NCI-H226 (cell line): ENCODE measurements at regions not wholly inside any gene's neighbourhood (a gene's known extent, or its start where the extent isn't known, plus 50 kb on each side); places are given as distances from the start of the nearest gene placed in this dataset.
A peak's percentile ranks its signal among the peaks of the same experiment; 100 is the strongest.
"Not testable (repeated sequence)": the region's sequence is repeated elsewhere in the genome, so short reads cannot be mapped to it uniquely, and the experiment has no call there.

Experiments
- DNase-seq: peaks from one replicate; pipeline ENCODE4 v3.0.0-alpha.2; 2015

GRCh38 chr7:131656980-131657723, 100.7 kb upstream of the PODXL start:
- DNase-seq = no peak

DNA sequence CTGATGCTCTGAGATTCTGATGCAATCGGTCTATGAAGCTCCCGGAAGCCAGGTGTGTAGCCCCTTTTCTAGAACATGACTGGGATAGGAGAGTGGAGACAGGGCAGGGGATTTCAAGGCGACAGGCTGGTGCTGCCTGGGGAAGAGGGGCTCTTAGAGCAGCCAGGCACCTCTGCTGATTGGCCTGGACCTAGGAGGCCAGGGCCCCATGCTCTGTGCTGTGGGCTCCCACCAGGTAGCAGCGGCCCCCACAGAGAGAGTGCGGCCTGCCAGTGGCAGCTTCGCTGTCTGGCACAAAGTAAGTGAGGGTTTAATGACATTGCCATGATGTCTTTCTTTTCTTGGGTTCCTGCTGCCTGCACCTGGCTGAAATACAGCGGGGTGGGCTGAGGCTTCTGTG, 99.4 kb upstream of the PODXL start:
- no peak for DNase-seq

- no peak for DNase-seq
Observed at GRCh38 chr7:131655447-131655846, 99.0 kb upstream of the PODXL start.

DNA sequence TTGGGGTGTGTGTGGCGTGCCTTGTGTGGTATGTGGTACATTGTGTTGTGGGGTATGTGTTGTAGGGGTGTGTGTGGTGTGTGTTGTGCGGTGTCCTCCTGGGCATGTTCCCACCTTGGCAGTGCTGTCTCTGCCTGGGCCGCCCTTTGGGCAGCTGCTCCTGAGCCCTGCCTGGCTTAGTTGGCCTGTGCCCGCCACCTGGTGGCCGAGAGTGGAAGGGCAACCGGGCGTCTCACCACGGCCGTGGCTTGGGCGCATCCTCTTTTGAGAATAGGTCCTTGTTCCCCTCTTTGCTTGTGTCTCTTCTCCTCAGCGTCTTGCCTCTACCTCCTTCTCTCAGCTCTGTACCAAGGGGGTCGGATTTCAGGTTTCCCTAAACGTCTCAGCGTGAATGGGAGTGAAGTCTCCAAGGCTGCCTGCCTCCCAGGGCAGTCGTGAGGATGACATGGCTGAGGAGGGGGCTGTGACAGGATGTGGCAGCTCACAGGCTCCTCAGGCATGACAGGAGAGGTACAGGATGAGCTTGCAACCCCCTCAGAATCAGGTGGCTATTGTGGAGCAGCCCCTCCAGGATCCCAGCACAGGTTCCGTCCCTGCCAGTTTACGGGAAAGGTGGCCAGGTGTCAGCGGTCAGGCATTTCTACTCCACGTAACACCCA, 98.4 kb upstream of the PODXL start:
- peak; percentile 81 for DNase-seq

DNA sequence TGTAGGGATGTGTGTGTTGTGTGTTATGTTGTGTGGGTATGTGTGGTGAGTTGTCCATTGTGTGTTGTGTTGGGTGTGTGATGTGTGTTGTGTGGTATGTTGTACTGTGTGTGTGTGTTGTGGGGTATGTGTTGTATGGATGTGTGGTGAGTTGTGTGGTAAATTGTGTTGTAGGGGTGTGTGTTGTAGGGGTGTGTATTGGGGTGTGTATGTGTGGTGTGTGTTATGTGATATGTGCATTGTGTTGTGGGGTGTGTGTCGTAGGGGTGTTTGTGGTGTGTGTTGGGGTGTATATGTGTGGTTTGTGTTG, 97.8 kb upstream of the PODXL start:
- DNase-seq = no peak

DNA sequence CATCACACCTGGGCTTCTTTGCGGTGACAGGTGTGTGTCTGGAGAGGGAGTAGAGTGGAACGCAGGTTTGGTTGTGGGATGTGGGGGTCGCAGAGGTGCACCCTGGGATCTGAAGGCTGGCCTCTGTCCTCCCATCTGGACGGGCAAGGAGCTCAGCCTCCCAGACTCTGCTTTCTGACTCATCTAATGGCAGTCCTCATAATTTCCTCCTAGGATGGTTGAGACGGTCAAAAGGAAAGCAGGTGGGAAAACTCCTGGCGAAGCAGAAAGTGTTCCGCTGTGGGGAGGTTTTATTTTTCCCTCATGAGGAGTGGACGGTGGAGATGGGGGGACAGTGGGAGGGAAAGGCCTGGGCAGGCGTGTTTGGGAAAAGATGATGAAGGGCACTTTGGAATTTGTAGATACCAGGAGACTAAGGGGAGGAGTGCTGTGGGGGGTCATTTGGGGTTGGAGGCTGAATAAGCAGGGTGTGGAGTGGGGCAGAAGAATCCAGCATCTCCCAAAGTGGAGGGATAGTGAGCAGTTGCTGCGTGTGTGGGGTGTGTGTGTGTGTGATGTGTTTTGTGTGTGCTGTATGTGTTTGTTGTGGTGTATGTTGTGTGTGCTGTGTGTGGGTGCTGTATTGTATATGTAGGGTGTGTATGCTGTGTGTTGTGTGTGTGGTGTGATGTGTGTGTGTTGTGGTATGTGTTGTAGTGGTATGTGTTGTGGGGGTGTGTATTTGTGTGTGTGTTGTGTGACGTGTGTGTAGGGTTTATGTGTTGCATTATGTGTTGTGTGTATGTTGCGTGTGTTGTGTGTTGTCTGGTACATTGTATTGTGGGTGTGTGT, 97.2 kb upstream of the PODXL start:
- DNase-seq = peak; percentile 86

- DNase-seq = no peak
Observed at GRCh38 chr7:131652934-131653333, 96.5 kb upstream of the PODXL start.

GRCh38 chr7:131652194-131652593, 95.8 kb upstream of the PODXL start:
- no peak for DNase-seq

DNA sequence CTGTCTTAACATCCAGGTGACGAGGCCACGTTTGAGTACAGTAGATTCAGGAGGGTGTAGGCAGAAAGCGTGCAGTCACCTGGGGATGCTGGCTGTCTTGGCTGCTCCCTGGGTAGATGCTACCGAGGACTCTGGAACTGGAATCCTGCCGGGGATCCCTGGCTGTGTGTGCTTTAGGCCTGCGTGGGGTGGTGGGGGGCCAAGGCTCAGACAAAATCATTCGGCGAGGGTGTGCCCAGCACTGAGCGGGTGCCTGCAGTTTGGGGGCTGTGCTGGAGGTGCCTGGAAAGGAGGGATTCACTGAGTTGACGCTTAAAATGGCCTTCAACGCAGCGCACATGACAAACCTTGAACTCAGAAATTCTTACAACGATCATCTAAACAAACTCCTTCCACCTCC, 93.5 kb upstream of the PODXL start:
- no peak for DNase-seq

DNA sequence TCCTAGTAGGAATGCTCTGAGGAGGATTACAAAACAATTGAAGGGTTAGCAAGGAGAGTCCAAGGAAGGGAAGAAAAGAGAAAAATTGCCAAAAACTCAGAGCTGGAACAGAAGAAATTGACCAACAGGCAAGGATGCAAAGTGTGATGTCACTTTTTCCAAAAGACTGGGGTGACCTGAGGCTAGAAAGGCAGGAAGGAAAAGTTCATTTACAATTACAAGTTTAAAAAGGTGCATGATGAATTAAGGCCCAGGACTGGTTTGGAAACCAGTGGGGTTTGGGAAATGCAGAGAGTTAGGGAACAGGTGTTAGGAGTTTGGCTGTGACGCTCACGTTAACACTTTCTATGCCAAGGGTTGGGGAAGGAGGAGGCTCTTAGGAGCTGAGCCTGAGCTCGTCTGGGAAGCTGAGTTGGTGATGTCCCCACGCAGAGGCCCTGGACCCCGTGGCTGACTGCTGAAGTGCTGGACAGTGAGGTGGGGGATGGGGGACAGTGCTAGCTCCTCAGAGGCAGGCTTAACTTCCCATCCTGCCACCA, 92.6 kb upstream of the PODXL start:
- DNase-seq = no peak

- no peak for DNase-seq
Observed at GRCh38 chr7:131648491-131648890, 92.1 kb upstream of the PODXL start.

GRCh38 chr7:131646203-131646602, 89.8 kb upstream of the PODXL start:
- DNase-seq = no peak

DNA sequence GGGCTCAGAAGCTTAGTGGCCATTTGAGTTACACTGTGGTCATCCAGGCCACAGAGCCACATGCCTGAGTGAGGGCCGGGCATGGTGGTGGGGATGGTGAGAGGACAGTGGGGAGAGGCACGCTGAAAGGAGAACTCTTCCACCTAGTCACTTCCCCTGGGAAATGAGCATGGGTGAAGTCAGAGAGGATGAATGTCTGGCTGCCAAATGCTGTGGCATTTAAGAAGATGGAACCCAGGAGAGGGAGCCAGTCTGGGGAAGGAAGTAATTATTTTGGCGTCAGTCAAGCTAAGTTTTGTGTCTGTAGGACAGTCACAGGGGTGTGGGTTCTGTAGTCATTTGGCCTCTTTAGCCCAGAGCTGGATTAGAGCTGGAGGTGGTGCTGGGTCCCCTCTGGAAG, 86.0 kb upstream of the PODXL start:
- DNase-seq = no peak

DNA sequence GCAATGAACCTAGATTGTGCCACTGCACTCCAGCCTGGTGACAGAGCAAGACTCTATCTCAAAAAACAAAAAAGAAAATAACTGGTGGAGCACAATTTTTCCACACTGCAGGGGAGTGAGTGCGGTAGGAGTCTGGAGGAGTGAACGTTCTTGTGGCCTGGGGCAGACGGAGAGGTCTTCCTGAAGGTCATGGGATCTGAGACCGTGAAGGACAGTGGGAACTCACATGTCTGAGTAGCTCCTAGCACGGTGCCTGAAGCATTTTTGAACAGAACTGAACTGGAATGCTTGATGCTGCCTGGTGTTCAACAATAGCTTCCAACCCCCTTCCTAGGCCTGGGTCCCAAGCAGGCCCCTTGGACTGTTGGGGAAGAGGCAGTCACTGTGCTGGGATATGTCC, 84.3 kb upstream of the PODXL start:
- DNase-seq = no peak

- no peak for DNase-seq
Observed at GRCh38 chr7:131638641-131639430, 82.4 kb upstream of the PODXL start.

- no peak for DNase-seq
Observed at GRCh38 chr7:131637859-131638258, 81.4 kb upstream of the PODXL start.

- DNase-seq = no peak
Observed at GRCh38 chr7:131636092-131636491, 79.7 kb upstream of the PODXL start.

DNA sequence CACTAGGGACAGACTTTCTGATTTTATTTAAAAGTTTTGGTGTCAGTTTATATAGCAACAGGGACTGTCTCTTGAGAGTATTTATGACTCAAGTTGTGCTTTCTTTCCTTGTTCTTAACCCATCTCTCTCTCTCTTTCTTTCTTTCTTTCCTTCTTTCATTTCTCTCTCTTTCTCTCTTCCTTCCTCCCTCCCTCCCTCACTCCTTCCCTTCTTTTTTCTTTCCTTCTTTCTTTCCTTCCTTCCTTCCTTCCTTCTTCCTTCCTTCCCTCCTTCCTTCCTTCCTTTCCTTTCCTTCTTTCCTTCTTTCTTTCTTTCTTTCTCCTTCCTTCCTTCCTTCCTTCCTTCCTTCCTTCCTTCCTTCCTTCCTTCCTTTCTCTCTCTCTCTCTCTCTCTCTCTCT, 77.8 kb upstream of the PODXL start:
- DNase-seq = not testable (repeated sequence)

DNA sequence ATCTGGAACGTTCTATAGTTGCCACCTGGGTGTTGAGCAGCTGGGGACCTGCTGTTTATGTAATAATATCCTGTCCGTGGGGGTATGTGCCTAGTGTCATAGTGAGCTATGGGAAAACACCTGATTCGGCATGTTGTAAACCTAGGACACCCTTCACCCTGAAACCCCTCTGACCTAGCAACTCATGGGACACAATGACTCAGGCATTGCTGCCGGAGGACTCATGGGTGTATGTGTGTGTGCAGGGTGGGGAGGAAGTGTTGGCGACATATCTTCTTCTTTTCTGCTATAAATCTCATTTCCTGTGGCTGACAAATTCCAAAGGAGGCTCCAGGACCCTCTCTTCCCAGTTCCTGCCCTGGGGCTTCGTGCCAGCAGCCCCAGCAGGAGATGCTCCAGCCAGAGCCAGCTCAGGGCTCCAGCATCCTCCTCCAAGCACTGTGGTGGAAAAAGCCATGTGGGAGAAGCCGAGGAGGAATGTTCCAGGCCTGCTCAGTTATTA, 77.0 kb upstream of the PODXL start:
- peak; percentile 72 for DNase-seq

- no peak for DNase-seq
Observed at GRCh38 chr7:131630427-131630826, 74.0 kb upstream of the PODXL start.

DNA sequence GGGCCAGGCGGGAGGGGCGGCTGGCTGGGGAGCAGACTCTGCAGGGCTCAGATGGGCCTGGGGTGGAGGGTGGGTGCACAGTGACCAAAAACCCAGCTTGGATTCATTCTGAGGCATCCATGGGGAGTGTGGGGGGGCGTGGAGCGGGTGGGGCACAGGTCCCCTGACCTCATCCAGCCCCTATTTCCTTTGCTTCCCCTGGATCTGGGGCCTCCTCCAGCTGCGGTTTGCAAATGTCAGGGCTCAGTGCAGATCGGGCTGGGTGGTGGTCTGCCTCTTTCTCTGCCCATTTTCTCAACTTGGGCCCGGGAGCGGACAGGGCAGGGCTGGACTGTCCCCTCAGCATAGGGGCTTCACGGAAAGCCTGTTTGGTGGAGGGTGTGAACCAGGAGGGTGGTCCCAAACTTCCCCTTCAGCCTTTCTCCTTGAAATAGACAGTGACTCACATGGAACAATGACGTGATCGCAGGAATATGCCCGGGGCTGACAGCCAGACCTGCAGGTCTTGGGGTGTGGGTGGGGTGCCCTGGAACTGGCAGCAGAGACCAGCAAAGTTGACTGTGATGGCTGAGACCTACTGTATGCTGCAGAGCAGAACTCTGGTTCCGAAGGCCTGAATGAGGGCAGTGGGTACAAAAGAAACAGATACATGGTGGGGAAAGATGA, 72.9 kb upstream of the PODXL start:
- DNase-seq = peak; percentile 82

- no peak for DNase-seq
Observed at GRCh38 chr7:131628634-131629033, 72.2 kb upstream of the PODXL start.
